ENCODE measurements at regions not wholly inside any gene's neighbourhood (a gene's known extent, or its start where the extent isn't known, plus 50 kb on each side); places are given as distances from the start of the nearest gene placed in this dataset.
"Not testable (repeated sequence)": the region's sequence is repeated elsewhere in the genome, so short reads cannot be mapped to it uniquely, and the experiment has no call there.

DNA sequence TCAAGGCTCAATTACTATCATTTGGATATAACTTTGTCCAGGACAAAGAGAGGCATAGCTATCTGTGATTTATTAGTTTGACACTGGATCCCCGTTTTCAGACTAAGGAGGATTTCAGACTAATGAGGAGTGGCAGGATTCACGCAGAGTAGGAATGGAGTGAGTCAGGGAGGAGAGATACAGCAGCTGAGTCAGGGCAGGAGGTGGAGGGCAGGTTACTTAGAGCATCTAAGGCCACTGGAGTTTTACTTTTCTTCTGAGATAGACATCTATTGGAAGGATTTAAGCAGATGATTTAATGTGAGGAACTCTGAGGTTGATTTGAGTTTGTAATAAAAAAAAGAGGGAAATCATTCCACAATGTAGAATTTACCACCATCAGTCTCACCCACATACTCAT is 110.6 kb downstream of the RPIA start:
- DNase-seq (ENCODE audit: low read depth), result not testable (repeated sequence)

DNA sequence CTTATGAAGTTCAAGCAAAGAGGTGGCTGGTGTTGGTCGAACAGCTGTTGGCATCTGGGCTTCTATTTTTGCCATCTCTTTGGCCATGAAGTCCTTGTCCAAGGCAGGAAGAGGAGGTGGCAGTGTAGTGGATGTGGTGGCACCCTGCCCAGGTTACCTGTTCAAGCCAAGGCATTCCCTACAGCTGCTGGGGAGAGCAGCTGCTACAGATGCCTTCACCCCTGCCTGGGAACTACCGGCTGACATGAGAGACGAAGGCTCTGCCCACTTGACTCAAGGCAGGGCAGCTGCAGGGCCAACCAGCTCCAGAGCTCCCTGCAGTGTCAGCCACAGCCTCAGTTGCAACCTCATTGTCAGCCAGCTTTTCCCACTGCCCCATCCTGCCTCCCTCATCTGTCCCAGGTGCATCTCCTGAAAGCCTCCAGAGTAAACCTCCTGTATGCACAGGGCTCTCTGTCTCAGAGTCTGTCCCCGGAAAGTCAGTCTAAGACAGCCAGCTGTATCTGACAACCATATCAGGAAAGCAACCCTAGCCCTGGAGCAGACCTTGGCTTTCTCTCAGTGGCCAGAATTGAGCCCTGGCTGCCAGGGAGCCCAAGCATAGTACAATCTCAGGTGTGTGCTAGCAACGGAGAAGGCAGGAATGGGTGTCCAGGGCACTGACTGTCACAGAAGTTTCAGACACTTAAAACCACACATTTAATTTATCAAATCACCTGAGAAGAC is 115.9 kb downstream of the RPIA start:
- DNase-seq (ENCODE audit: low read depth), result no peak

DNA sequence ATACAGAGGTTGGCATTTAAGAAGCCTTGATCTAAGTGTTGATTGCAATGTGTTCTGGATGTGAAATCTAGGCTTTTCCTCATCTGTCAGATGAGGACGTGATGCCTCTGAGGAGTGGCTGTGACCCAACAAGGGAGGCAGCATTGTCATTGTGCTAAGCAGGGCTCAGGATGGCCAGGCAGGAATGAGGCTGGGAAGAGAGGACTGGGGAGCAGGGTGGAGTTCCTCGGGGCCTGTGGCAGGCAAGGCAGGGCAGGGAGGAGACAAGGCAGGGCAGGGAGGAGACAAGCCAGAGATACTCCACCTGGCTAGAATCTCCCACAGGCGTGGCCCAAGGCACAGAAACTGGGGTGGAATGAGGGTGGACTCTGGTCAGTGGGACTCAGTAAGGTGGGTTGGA is 116.6 kb downstream of the RPIA start:
- no peak for DNase-seq (ENCODE audit: low read depth)

GRCh38 chr2:88808652-88809051 is 117.2 kb downstream of the RPIA start:
- no peak for DNase-seq (ENCODE audit: low read depth)

GRCh38 chr2:88809216-88809615 is 117.7 kb downstream of the RPIA start:
- no peak for DNase-seq (ENCODE audit: low read depth)

DNA sequence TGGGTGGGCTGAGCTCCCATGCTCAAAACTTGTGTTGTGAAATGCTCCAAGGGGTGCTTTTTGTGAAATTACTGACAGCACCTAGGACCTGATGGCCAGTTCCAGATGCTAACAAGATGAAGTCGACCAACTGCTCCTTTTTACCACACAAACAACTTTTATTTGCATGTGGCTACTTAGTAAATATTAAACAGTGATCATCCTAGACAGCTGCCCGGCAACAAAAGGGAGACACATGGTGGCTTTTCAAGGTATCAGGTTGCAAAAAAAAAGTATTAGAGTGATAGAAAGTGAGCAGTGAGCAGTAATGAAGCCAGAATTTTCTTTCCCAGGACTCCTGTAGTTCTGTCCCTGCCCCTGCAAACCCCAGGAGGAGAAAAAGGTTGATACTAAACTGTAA is 118.5 kb downstream of the RPIA start:
- DNase-seq (ENCODE audit: low read depth), result no peak

DNA sequence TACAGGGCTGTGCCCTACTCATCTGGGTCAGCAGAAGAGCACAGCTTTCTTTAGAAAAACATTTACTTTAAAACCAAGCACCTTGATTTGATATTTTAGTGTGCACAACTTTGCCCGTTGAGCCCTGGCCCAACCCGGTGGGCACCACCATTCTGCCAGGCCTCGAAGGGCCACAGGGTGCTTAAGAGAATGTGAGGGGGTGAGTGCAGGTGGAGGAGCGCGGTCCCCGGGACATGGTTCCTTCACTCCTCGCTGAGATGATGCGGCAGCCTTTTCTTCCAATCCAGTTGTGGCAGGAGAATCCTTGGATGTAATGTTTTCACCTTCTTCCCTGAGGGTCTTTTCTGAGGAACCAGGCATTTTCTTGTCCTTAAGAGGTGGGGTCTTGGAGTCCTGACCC is 119.0 kb downstream of the RPIA start:
- no peak for DNase-seq (ENCODE audit: low read depth)

- no peak for DNase-seq (ENCODE audit: low read depth)
Measured at GRCh38 chr2:88811233-88811632, 119.8 kb downstream of the RPIA start.

GRCh38 chr2:88811681-88812080 is 120.2 kb downstream of the RPIA start:
- no peak for DNase-seq (ENCODE audit: low read depth)

- DNase-seq (ENCODE audit: low read depth), result no peak
Measured at GRCh38 chr2:88813612-88814011, 122.1 kb downstream of the RPIA start.

- DNase-seq (ENCODE audit: low read depth), result no peak
Measured at GRCh38 chr2:88815282-88815681, 123.8 kb downstream of the RPIA start.

DNA sequence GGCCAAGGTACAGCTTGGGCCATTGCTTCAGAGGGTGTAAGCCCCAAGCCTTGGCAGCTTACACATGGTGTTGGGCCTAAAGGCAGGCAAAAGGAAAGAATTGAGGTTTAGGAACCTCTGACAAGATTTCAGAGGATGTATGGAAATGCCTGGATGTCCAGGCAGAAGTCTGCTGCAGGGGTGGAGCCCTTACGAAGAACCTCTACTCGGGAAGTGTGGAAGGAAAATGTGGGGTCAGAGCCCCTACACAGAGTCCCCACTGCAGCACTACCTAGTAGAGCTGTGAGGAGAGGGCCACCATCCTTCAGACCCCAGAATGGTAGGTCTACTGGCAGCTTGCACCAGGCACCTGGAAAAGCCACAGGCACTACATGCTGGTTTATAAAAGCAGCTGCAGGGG is 124.2 kb downstream of the RPIA start:
- DNase-seq (ENCODE audit: low read depth), result no peak

DNA sequence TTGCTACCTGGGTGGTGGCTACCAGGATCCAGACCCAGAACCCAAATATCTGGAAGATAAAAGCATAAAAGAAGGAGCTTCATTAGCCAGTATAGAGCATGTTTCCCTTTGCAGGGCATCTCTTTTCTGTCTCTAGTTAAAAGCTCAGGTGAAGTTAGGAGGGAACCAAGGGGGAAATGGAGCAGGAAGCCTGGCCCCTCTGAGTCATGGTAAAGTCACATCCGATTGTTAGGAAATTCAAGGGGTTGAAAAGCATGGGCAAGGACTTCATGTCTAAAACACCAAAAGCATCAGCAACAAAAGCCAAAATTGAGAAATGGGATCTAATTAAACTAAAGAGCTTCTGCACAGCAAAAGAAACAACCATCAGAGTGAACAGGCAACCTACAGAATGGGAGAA is 126.9 kb downstream of the RPIA start:
- no peak for DNase-seq (ENCODE audit: low read depth)

GRCh38 chr2:88824951-88825350 is 133.5 kb downstream of the RPIA start:
- no peak for DNase-seq (ENCODE audit: low read depth)

- DNase-seq (ENCODE audit: low read depth), result no peak
Measured at GRCh38 chr2:88826399-88826798, 134.9 kb downstream of the RPIA start.

DNA sequence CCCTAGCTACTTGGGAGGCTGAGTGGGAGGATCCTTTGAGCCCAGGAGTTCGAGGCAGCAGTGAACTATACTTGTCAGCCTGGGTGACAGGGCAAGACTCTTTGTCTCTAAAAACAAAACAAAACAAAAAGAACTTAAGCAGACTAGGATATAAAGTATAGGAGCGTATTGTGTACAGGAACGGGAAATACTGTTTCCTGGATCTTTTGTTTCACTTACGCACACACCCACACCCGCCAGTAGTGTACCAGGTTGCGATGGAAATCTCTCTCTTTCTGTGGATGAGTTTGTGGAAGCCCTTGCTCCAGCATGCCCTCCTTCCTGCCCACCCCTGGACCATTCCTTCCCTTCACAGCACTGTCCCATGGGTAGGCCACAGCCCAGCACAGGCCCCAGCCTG is 136.3 kb downstream of the RPIA start:
- no peak for DNase-seq (ENCODE audit: low read depth)

- no peak for DNase-seq (ENCODE audit: low read depth)
Measured at GRCh38 chr2:88828397-88829137, 137.1 kb downstream of the RPIA start.

DNA sequence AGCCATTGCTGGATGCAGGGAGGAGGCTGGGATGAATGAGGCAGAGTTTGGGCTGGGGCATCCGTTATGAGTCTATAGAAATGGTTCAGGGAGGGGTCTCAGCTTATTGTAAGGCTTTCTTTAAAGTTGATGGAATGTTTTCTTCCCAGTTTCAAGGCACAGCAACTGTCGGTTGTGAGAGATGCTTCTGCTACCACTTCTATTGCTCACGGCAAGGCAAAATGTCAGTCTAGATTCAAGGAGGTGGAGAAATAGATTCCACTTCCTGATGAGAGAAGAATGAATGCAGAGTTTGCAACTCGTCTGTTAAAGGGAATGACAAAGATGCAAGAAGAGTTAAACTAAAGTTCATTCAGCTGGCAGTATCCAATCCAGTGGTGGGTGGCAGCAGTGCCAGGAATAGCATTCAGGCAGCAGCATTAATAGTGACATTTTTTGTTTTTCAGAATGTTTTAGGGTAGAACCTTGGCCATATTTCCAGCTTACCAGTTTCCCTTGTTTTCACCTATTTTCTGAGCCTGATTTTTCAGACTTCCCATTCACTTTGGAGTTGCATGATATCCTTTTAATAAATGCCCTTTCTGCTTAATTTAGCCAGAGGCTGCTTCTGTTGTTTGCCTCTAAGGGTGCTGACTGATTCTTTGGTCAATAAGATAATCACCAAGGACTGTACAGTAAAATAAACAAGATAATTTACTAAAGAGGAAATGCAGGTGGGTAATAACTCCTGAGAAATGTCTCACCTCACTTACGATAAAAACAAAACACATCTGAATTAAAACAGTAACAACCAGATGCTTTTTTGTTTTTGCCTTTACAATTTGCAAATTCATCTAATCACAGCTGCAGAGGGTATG is 138.4 kb downstream of the RPIA start:
- no peak for DNase-seq (ENCODE audit: low read depth)

DNA sequence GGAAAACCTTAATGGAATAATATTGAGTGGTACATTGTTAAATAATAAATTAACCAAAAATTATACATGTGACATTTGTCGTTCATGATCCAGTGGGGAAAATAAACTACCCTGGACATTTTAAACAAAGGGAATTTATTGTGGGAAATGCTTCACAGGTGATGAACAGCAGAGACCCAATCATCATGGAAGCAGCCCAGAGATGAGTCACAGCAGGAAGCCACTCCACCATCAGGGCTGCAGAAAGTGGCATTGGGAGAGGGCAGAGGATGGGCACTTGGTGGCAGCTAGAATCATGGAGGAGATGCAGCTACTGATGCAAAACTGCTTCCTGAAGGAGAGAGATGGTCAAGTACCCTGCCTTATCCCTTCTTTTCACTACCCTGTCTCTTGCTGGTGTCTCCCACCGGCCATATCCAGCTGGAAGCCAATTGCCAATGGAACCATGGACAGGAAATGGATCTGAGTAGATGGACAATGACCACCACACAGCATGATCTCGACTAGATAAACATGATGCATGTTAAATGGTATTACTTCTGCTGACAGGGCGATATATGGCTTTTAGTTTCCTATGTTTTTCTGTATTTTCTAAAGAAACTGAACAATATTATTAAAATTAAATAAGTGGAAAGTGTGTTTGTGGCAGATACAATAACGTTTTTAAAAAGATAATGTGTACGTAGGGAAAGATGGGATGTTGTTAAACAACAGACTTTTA is 139.8 kb downstream of the RPIA start:
- DNase-seq (ENCODE audit: low read depth), result no peak

- DNase-seq (ENCODE audit: low read depth), result no peak
Measured at GRCh38 chr2:88831792-88832248, 140.3 kb downstream of the RPIA start.

GRCh38 chr2:88832311-88832991 is 141.0 kb downstream of the RPIA start:
- DNase-seq (ENCODE audit: low read depth), result no peak

Data from activated T-cell treated with anti-CD3 and anti-CD28 coated beads for 1 hour (primary cell).